Endothelial cell of umbilical vein (primary cell): ENCODE measurements at regions not wholly inside any gene's neighbourhood (a gene's known extent, or its start where the extent isn't known, plus 50 kb on each side); places are given as distances from the start of the nearest gene placed in this dataset.

Experiments used
- BruUV-seq: library from RNA; stranded (reverse); fragments of 400-500 nt; replicated peaks from 2 replicates; lab custom pipeline; 2021; lab: Mats Ljungman, UMichigan
- CTCF ChIA-PET: fragments of 300-600, 350-600 bp; sonication (Branson Sonifier 250); formaldehyde crosslinking; loops from one replicate; lab custom pipeline; 2021; ENCODE audit warnings: antibody characterized with exemption, inconsistent platforms; lab: Charles Lee
- POLR2A ChIA-PET: fragments of 300-600, 350-600 bp; sonication (Branson Sonifier 250); formaldehyde crosslinking; loops from one replicate; lab custom pipeline; 2021; ENCODE audit warnings: antibody characterized with exemption, inconsistent platforms; lab: Charles Lee
- DNase-seq: peaks from one replicate; pipeline ENCODE4 v3.0.0-alpha.2; 2011; ENCODE audit warnings: low read depth, low spot score
- FAIRE-seq: peaks from 2 replicates; lab custom pipeline; 2011; peaks lifted over from hg19 to GRCh38; lab: Jason Lieb, UNC
- H2AFZ ChIP-seq: 2 replicates; pipeline ENCODE4 v1.6.0; 2012; ENCODE audit warnings: low read depth, low read length, control low read depth, inconsistent platforms
- H3K27ac ChIP-seq: 2 replicates; pipeline ENCODE4 v1.5.1; 2011; ENCODE audit warnings: low read depth, mild to moderate bottlenecking, control low read depth, low read length, moderate library complexity; ENCODE audit not compliant: insufficient read depth
- H3K27me3 ChIP-seq, 2 experiments: 2 replicates each; pipeline versions ENCODE4 v1.6.0 to v1.6.1; 2011; ENCODE audit warnings: low read length in 2 of 2, mixed read lengths in 1 of 2; ENCODE audit not compliant: control insufficient read depth in 2 of 2, insufficient read depth in 2 of 2
- H3K36me3 ChIP-seq, 2 experiments: 2 replicates in 1 of 2; 3 replicates in 1 of 2; pipeline ENCODE4 v1.5.1; 2011; ENCODE audit warnings: low read length in 2 of 2, mild to moderate bottlenecking in 1 of 2, moderate library complexity in 1 of 2; ENCODE audit not compliant: control insufficient read depth in 2 of 2, insufficient read depth in 2 of 2; ENCODE audit errors: extremely low read depth in 1 of 2
- H3K4me1 ChIP-seq: 3 replicates; pipeline ENCODE4 v1.5.1; 2011; ENCODE audit warnings: mild to moderate bottlenecking, low read length; ENCODE audit not compliant: control insufficient read depth, insufficient read depth; ENCODE audit errors: extremely low read depth
- H3K4me2 ChIP-seq: 2 replicates; pipeline ENCODE4 v1.6.1; 2011; ENCODE audit warnings: low read length, control low read depth, mixed read lengths; ENCODE audit not compliant: insufficient read depth
- H3K4me3 ChIP-seq, 3 experiments: fragments of 200-600 bp in 1 of 3; sonication (generic), shearing (Covaris generic) in 1 of 3; replicated peaks in 1 of 3; 2 replicates each; pipeline ENCODE4 v1.5.1; 2011 to 2016; ENCODE audit warnings: control low read depth in 3 of 3, low read length in 3 of 3, mild to moderate bottlenecking in 2 of 3, inconsistent platforms in 1 of 3, low read depth in 1 of 3, moderate library complexity in 1 of 3; ENCODE audit not compliant: insufficient read depth in 1 of 3
- H3K79me2 ChIP-seq: 2 replicates; pipeline ENCODE4 v1.6.0; 2012; ENCODE audit warnings: low read length, inconsistent platforms; ENCODE audit not compliant: control insufficient read depth, insufficient read depth
- H3K9ac ChIP-seq: replicated peaks from 2 replicates; pipeline ENCODE3; 2011; ENCODE audit warnings: low read length, control low read depth; ENCODE audit not compliant: insufficient read depth; ENCODE audit errors: extremely low read depth
- H3K9me1 ChIP-seq: replicated peaks from 3 replicates; pipeline ENCODE4 v1.6.0; 2011; ENCODE audit warnings: mild to moderate bottlenecking, low read length; ENCODE audit not compliant: control insufficient read depth, insufficient read depth; ENCODE audit errors: extremely low read depth
- H3K9me3 ChIP-seq: replicated peaks from 2 replicates; pipeline ENCODE4 v1.5.1; 2012; ENCODE audit warnings: low read length, inconsistent platforms; ENCODE audit not compliant: control insufficient read depth, insufficient read depth
- H4K20me1 ChIP-seq: replicated peaks from 2 replicates; pipeline ENCODE3; 2011; ENCODE audit warnings: mild to moderate bottlenecking, low read length; ENCODE audit not compliant: control insufficient read depth, insufficient read depth; ENCODE audit errors: extremely low read depth
- CTCF ChIP-seq, 2 donors: IDR thresholded peaks; 1 replicate in 1 of 2; 2 replicates in 1 of 2; pipeline ENCODE4 v1.5.1; 2011; ENCODE audit warnings: low read length in 2 of 2, mild to moderate bottlenecking in 2 of 2, moderate library complexity in 2 of 2, control low read depth in 1 of 2, inconsistent platforms in 1 of 2, low read depth in 1 of 2; ENCODE audit not compliant: insufficient read depth in 1 of 2; ENCODE audit errors: extremely low read depth in 1 of 2
- EZH2 ChIP-seq: IDR thresholded peaks from 2 replicates; pipeline ENCODE4 v1.6.1; 2012; ENCODE audit warnings: borderline replicate concordance, low read depth, mild to moderate bottlenecking, moderate library complexity, low read length, inconsistent platforms; ENCODE audit not compliant: severe bottlenecking
- FOS ChIP-seq: IDR thresholded peaks from 2 replicates; pipeline ENCODE4 v1.6.1; 2011; ENCODE audit warnings: mild to moderate bottlenecking, low read length, moderate library complexity, borderline replicate concordance; ENCODE audit not compliant: insufficient read depth
- GATA2 ChIP-seq: IDR thresholded peaks from 2 replicates; pipeline ENCODE4 v1.7.0; 2011; ENCODE audit warnings: low read depth, mild to moderate bottlenecking, moderate library complexity, mixed read lengths, low read length; ENCODE audit not compliant: insufficient read length, insufficient read depth
- JUN ChIP-seq: IDR thresholded peaks from 2 replicates; pipeline ENCODE4 v1.6.1; 2011; ENCODE audit warnings: borderline replicate concordance, low read depth; ENCODE audit not compliant: insufficient read length, insufficient read depth
- MAX ChIP-seq: IDR thresholded peaks from 2 replicates; pipeline ENCODE4 v1.6.1; 2011; ENCODE audit not compliant: insufficient read depth, insufficient read length
- MYC ChIP-seq: IDR thresholded peaks from one replicate; pipeline ENCODE4 v1.6.1; 2011; ENCODE audit warnings: mild to moderate bottlenecking, low read depth, low read length
- POLR2A ChIP-seq: IDR thresholded peaks from 2 replicates; pipeline ENCODE4 v1.6.1; 2012; ENCODE audit warnings: low read depth, mild to moderate bottlenecking, control low read depth, low read length
- POLR2AphosphoS5 ChIP-seq: IDR thresholded peaks from 2 replicates; pipeline ENCODE4 v1.6.1; 2012; ENCODE audit warnings: low read depth, mild to moderate bottlenecking, control low read depth, low read length, moderate library complexity; ENCODE audit not compliant: insufficient read depth
- dilution Hi-C: fragments of 300-500 bp; cut with MboI; formaldehyde crosslinking; loops from one replicate; pipeline ENCODE4 v1.15.0; 2019; ENCODE audit warnings: low sequenced_read_pairs; ENCODE audit not compliant: extremely low pct_ligation_motif_present
- intact Hi-C: fragments of 100-400 bp; cut with micrococcal nuclease; formaldehyde crosslinking; loops from one replicate; pipeline ENCODE4 v1.10.0; 2022

- no TSS peak for BruUV-seq
Measured at GRCh38 chr18:78410094-78410786, 569.4 kb upstream of the SALL3 start.

More at GRCh38 chr18:78410094-78410786, 569.4 kb upstream of the SALL3 start:
- Histone ChIP-seq H3K9me3 (peaks cover 8% of the 10 kb centered on the region), H3K4me2 (no peak overlapping the region), H3K79me2 (no peaks in the 10 kb centered on the region), H2AFZ (no peak overlapping the region), H3K9me1 (no peaks in the 10 kb centered on the region), H3K9ac (no peak overlapping the region), H3K27ac (no peak overlapping the region), H3K27me3 (no peaks in the 10 kb centered on the region), H4K20me1 (no peaks in the 10 kb centered on the region), H3K4me3 (no peak overlapping the region), H3K36me3 (no peaks in the 10 kb centered on the region), H3K4me1 (no peaks in the 10 kb centered on the region)
- dilution Hi-C loops, result no loop called here
- FAIRE-seq, result no peak
- POLR2A ChIA-PET, result no interaction called here
- TF ChIP-seq JUN (no peak), FOS (no peak), MAX (no peak), POLR2AphosphoS5 (no peak), EZH2 (no peak), POLR2A (no peak), MYC (no peak), GATA2 (no peak), CTCF (IDR thresholded peaks at IDR 0.05; ENCODE audit: extremely low read depth in 1 of 2, insufficient read depth in 1 of 2, low read depth in 1 of 2, low read length in 2 of 2) (no peak)
- intact Hi-C loops, result no loop called here
- DNase-seq, result no peak
- CTCF ChIA-PET, result no interaction called here
